HL-60/S4 (cell line): ENCODE measurements at regions not wholly inside any gene's neighbourhood (a gene's known extent, or its start where the extent isn't known, plus 50 kb on each side); places are given as distances from the start of the nearest gene placed in this dataset.
"Not testable (repeated sequence)": the region's sequence is repeated elsewhere in the genome, so short reads cannot be mapped to it uniquely, and the experiment has no call there.

Experiments
- in situ Hi-C: fragments of 300-500 bp; cut with MboI; formaldehyde crosslinking; loops from 2 replicates; pipeline ENCODE4 v1.14.3; 2022; ENCODE audit warnings: low sequenced_read_pairs

- in situ Hi-C loops: no loop called here
Measured at GRCh38 chr4:179719766-179720450, 2277.7 kb upstream of the AGA start.

GRCh38 chr4:179726491-179726890 lies 2284.3 kb upstream of the AGA start:
- in situ Hi-C loops: not testable (repeated sequence)

- in situ Hi-C loops: no loop called here
Measured at GRCh38 chr4:179728305-179728704, 2286.1 kb upstream of the AGA start.

GRCh38 chr4:179736820-179737219 lies 2294.6 kb upstream of the AGA start:
- in situ Hi-C loops: not testable (repeated sequence)

- in situ Hi-C loops: no loop called here
Measured at GRCh38 chr4:179738822-179739221, 2296.6 kb upstream of the AGA start.

GRCh38 chr4:179747218-179747910 lies 2305.1 kb upstream of the AGA start:
- in situ Hi-C loops: no loop called here

GRCh38 chr4:179748837-179749236 lies 2306.6 kb upstream of the AGA start:
- in situ Hi-C loops: no loop called here

GRCh38 chr4:179750374-179750773 lies 2308.1 kb upstream of the AGA start:
- in situ Hi-C loops: no loop called here

- in situ Hi-C loops: no loop called here
Measured at GRCh38 chr4:179751669-179752068, 2309.4 kb upstream of the AGA start.

GRCh38 chr4:179755322-179755721 lies 2313.1 kb upstream of the AGA start:
- in situ Hi-C loops: no loop called here

- in situ Hi-C loops: no loop called here
Measured at GRCh38 chr4:179757641-179758040, 2315.4 kb upstream of the AGA start.

- in situ Hi-C loops: no loop called here
Measured at GRCh38 chr4:179762840-179763239, 2320.6 kb upstream of the AGA start.

- in situ Hi-C loops: no loop called here
Measured at GRCh38 chr4:179766938-179767337, 2324.7 kb upstream of the AGA start.

GRCh38 chr4:179768996-179769395 lies 2326.8 kb upstream of the AGA start:
- in situ Hi-C loops: no loop called here

- in situ Hi-C loops: no loop called here
Measured at GRCh38 chr4:179797738-179798137, 2355.5 kb upstream of the AGA start.

- in situ Hi-C loops: no loop called here
Measured at GRCh38 chr4:179803857-179804256, 2361.6 kb upstream of the AGA start.

GRCh38 chr4:179804440-179804839 lies 2362.2 kb upstream of the AGA start:
- in situ Hi-C loops: no loop called here

GRCh38 chr4:179817317-179817716 lies 2375.1 kb upstream of the AGA start:
- in situ Hi-C loops: no loop called here

GRCh38 chr4:179823342-179823741 lies 2381.1 kb upstream of the AGA start:
- in situ Hi-C loops: no loop called here

GRCh38 chr4:179831274-179831673 lies 2389.0 kb upstream of the AGA start:
- in situ Hi-C loops: no loop called here

- in situ Hi-C loops: no loop called here
Measured at GRCh38 chr4:179836179-179837075, 2394.2 kb upstream of the AGA start.

GRCh38 chr4:179843370-179843769 lies 2399.8 kb upstream of the TENM3 start:
- in situ Hi-C loops: no loop called here
